Choroid plexus epithelial cell (primary cell): ENCODE measurements at regions not wholly inside any gene's neighbourhood (a gene's known extent, or its start where the extent isn't known, plus 50 kb on each side); places are given as distances from the start of the nearest gene placed in this dataset.

ENCODE experiments used
- DNase-seq: peaks from one replicate; pipeline ENCODE4 v3.0.0-alpha.2; 2010; ENCODE audit warnings: low read depth
- H3K4me3 ChIP-seq: 2 replicates; pipeline ENCODE4 v1.5.1; 2011; ENCODE audit warnings: low read depth, mild to moderate bottlenecking, control low read depth, low read length, moderate library complexity
- TF ChIP-seq, protein P1 (sequence below): conservative IDR thresholded peaks from 2 replicates; pipeline ENCODE4 v1.5.1; 2011; ENCODE audit warnings: low read depth, mild to moderate bottlenecking, control low read depth, inconsistent platforms, low read length, moderate library complexity

DNA sequence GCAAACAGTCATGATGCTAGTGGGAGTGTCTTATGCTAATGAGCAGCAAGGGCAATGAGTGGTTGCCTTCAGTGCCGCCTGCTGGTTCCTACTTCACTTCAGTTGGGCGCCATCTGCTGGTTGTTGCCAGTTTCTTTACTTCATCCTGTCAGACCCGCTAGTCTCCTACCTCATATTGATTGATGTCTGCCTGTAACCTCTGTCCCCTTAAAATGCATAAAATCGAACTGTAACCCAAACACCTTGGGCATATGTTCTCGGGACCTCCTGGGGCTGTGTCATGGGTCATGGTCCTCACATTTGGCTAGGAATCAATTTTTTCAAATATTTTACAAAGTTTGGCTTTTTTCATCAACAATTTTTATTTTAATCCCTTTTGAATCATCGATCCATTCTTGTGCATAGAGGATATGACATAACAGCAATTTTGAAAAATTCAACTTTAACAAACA lies 62.8 kb upstream of the C7orf33 start:
- TF ChIP-seq, protein P1, sequence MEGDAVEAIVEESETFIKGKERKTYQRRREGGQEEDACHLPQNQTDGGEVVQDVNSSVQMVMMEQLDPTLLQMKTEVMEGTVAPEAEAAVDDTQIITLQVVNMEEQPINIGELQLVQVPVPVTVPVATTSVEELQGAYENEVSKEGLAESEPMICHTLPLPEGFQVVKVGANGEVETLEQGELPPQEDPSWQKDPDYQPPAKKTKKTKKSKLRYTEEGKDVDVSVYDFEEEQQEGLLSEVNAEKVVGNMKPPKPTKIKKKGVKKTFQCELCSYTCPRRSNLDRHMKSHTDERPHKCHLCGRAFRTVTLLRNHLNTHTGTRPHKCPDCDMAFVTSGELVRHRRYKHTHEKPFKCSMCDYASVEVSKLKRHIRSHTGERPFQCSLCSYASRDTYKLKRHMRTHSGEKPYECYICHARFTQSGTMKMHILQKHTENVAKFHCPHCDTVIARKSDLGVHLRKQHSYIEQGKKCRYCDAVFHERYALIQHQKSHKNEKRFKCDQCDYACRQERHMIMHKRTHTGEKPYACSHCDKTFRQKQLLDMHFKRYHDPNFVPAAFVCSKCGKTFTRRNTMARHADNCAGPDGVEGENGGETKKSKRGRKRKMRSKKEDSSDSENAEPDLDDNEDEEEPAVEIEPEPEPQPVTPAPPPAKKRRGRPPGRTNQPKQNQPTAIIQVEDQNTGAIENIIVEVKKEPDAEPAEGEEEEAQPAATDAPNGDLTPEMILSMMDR, result peak; percentile 85

DNA sequence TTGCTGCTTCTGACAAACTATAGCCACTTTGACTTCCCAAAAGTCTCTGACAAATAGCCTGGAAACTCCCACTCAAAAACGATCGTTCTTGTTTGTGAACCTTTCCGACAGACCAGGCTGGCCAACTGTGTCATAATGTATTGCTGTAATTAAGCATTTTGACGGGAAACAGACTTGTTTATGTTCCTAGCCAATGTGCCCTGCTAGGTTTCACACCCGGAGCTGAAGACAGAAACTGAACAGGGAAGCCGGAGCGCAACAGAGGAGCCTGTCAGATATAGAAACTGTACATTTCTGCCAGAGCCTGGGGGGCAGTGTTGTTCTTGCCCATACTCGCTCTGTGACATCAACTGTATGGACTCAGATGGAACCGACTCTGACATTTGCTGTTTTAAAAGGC lies 55.3 kb upstream of the C7orf33 start:
- TF ChIP-seq, protein P1, result no peak
- no peak for DNase-seq
- H3K4me3 ChIP-seq, result no peak overlapping the region

More for the DNA sequence above, 62.8 kb upstream of the C7orf33 start:
- H3K4me3 ChIP-seq, result no peak overlapping the region
- DNase-seq, result peak; percentile 91

DNA sequence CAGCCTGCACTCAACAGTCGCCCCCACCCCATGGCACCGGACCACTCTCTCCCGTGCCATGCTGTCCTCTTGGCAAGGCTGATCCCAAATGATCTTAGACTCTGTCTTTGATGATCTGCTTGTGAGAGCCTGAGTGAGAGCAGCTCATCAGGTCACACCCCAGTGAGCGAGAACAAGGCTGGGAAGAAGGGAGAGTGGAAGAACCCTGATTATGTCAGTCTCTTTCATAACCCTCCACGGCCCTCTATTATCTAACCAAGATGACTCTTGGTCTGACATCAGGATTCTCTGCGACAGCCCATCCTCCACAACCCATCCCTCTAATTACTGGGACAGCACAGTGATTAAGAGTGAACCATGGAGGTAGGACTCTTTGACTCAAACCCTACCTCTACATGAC lies 53.1 kb upstream of the C7orf33 start:
- TF ChIP-seq, protein P1, result no peak
- no peak overlapping the region for H3K4me3 ChIP-seq
- no peak for DNase-seq

DNA sequence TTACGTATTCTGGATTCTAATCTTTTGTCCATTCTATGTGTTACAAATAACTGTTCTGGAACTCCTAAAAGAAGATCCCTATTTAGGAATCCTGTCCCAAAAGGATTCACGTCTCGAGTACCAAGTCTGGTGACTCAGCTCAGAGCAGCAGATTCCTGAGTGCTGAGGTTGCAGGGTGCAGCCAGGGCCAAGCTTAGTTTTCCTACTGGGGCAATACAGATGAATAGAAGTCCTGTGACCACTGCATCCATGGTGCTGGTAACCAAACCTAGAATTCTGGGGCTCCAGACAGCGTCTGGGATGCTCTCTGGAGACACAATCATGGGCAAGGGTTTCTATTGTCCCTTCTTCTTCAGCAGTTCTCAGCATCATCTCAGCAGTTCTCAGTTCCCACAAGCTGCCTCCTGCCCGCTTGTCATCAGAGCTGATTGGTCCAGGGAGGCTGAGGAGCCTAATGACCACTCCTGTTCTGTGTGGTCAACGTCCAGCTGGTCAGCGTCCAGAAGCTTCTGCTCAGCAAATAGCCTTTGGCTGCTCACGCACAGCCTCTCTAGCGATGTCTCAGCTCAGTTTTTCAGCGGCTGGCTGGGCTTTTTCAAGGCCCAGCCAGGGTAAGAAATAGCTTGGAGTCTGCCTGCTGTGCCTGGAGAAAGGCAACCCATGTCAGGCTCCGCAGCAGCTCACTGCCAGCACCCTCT lies 50.4 kb upstream of the C7orf33 start:
- TF ChIP-seq, protein P1, result no peak
- H3K4me3 ChIP-seq, result no peak overlapping the region
- peak; percentile 50 for DNase-seq
